Activated CD4-positive, CD25-positive, alpha-beta regulatory T cell (primary cell): ENCODE measurements at regions not wholly inside any gene's neighbourhood (a gene's known extent, or its start where the extent isn't known, plus 50 kb on each side); places are given as distances from the start of the nearest gene placed in this dataset.

Source experiments
- DNase-seq, 4 experiments: peaks; one replicate each; lab custom pipeline; 2025; lab: John Stamatoyannopoulos, UW

DNA sequence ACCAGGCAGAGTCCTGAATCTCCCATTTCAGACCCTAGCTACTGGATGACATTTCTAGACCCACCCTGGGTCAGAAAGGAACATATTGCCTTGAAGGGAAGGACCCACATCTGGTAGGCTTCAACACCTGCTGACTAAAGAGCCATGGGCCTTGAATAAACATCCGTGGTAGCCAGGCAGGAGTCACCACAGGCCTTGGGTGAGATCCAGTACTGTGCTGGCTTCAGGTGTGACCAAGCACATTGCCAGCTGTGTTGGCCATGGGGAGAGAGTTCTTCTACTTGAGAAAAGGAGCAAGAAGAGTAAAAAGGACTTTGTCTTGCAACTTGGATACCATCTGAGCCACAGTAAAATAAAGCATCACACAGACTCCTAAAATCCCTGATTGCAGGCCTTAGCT is 332.6 kb downstream of the SLC16A7 start:
- DNase-seq = no peak

DNA sequence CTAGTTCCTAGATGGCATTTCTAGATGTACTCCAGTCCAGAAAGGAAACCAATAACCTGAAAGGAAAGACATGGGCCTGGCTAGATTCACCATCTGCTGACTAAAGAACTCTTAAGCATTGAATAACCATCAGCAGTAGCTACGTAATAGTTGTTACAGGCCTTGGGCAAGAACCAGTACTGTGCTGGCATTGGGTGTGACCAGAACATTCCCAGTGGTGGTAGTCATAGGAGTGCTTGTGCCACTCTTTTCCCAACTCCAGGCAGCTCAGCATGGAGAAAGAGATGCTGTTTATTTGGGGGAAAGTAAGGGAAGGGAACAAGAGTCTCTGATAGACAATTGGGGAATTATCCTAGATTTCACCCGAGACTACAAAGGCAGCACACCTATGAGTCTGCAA is 333.3 kb downstream of the SLC16A7 start:
- no peak for DNase-seq

DNA sequence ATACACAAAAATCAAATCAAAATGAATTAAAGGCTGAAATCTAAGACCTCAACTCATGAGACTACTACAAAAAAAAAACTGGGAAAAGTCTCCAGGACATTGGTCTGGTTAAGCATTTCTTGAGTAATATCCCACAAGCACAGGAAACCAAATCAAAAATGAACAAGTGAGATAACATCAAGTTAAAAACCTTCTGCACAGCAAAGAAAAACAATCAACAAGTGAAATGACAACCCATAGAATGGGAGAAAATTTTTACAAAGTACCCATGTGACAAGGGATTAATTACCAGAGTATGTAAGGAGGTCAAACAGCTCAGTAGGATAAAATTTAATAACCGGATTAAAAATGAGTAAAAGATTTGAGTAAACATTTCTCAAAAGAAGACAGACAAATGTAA is 338.7 kb downstream of the SLC16A7 start:
- no peak for DNase-seq

DNA sequence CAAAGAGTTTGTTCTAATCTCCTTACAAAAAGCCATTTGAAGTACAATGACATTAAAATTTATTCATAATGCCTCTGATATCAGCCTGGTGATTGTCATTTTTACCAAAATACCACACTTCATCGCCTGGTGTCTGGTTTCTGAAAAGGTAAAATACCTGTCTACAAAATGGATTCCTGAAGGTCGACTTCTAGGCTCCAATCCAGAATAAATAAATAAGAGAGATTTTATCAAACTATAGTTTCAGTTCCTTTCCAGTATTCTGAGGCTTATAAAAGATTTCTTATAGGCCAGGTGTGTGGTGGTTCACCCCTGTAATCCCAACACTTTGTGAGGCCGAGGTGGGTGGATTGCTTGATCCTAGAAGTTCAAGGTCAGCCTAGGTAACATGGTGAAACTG is 340.7 kb downstream of the SLC16A7 start:
- no peak for DNase-seq

DNA sequence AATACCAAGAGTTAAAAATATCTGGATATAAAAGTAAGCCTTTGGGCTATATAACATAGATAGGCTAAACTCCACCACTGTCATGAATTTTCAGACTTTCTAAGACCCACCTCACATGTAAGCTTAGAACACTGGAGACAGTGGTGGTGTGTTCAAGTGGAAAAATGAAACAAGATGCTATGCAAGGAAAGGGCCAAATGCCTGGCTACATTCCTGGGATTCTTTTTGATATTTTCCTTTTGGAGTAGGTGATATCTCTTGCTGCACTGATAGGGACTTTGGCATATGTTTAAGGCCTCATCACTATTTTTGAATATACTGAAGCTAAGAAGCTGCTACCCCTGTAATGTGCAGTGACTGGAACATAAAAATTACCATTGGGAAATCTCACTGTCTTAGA is 341.3 kb downstream of the SLC16A7 start:
- no peak for DNase-seq

DNA sequence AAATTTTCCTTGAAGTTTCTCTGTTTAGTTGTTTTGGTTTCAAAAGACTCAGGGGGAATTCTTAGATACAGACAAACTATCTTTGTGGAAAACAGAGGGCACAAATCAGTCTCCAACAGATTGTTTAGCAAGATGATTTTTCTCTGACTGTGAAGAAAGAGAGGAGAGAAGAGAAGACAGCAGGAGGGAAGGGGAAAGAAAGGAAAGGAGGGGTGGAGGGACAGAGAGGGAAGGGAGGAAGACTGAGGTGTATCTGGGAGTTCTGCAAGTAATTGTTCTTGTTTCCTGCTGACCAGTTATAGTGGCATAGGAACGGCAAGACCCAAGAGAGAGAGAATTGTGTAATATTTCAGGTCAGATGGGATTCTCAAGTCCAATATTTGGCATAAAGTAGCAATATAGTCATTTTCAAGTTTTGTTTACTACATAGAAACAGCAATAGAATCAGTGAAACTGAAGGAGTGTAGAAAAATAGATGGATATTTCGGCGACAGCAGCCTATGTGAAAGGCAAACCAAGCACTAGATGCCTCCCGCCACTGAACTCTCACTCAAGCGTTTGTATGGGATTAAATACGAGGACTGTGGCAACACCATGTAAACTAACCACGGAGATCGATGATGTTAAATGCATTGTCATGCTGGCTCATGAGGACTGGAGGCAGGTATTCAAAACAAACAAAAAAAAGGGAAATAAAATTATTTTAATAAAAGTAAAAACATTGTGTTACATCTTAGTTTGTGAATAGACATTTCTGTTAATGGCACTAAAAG is 342.5 kb downstream of the SLC16A7 start:
- DNase-seq = no peak

DNA sequence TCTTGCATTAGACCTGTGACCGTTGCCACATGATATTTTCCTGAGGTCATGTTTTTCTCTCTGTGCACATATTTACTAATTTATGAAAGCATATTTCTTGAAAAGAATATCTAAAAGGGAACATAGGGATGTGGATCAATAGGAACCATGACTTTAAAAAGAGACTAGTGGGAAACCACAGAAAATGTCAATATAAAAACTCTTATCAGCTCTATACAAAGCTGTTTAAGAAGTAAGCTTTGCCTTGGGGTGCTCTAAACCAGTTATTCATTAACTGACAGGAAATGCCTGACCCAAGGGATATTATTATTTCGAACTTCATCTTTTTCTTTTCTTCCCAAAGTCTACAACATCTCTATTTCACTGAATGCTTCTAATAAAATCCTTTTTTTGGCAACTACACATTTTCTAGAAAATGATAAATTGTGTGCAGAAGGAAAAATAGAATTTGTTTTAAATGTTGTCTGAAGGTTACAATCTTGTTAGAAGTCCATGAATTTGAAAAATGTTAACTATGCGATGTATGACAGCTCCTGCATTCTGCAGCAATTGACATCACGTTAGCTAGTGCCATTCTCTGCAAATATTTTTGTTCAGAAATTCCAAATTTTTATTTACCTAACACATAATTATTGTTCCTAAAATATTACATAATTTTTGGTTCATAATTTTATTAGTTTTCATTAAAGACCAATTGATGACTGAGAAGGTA is 345.0 kb downstream of the SLC16A7 start:
- no peak for DNase-seq

DNA sequence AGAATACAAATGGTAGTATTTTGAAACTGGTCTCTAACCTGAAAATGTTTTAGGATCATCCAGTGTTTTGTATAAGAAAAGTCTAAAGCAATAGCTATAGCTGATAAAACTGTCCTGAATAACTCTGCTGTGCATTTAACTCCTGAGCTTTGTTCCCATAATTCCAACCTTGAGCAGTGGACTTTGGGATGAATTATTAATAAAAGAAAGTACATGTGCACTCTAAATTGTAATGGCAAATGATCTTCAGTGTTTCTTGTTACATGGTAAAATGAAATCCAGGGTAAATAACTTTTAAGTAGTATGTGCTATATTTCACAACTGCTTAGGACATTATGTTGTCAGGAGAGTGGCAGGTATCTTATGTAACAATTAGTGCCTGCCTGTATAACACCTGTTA is 345.6 kb downstream of the SLC16A7 start:
- no peak for DNase-seq

DNA sequence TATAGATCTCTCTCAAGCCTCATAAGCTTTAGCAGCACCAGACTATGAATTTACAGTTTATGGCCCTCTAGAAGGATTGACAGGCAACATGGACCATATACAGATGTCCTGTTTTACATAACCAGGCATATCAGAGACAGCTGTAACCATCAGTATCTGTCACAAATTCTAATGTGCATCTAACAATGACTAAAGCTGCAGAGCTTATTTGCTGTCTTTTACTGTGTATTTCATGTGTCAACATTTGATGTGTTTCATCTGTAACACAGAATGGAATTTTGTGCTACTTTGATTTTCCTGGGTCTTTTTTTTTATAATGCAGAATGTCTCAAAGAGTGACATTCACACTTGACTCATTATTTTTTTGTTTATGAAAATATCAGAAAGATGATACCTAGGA is 348.3 kb downstream of the SLC16A7 start:
- DNase-seq = no peak

DNA sequence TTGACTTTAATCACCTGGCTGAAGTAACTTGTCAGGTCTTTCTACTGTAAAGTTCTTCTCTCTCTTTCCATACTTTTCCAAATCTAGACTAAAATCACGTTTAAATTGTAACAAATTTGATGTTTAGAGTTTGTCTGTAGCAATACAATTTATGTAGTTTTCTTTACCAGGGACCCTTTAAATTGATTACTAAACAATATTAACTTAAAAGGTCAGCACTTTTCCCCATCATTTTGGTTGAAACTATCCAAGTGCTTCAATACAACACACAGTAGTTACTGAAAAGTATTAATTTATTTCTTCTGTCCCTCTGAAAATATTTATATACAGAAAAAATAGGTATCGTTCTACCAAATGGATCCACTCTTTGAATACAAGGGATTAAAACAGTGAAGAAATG is 350.8 kb downstream of the SLC16A7 start:
- DNase-seq = no peak

DNA sequence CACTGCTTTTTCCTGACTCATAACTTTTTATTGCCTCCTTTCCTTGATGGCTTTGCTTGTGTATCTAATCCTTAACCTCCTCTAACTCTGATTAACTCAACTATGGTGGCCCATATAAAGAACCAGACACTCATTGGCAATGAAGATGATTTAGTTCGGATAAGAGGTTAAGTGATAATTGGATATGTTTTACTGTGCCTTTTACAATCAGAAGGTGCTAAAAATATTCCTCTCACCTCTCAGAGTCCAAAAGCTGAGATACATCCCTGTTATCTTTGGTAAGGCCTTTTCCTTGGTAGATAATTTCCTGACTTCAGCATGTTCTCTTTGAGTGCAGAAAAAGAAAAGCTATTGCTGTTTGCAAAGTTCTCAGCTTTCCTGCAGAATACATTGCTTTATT is 367.7 kb downstream of the SLC16A7 start:
- DNase-seq = no peak

DNA sequence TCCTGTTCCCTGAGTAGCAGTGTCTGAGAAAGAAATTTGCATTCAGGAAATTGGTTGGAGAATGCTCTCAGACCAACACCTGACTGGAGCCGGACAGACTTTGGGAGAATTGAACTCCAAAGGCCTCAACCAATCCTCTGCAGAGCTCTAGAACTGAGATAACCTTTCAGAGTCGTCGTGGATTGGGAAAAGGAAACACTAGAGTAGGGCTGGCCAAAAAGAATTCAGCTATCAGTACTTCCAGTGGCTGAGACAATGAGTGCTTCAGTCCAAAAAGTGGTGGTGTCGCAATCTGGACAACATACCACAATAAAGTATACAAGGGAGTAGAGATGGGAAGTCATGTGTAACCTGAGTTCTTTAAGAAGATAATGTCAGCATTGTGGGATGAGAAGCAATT is 377.1 kb downstream of the SLC16A7 start:
- DNase-seq = no peak

DNA sequence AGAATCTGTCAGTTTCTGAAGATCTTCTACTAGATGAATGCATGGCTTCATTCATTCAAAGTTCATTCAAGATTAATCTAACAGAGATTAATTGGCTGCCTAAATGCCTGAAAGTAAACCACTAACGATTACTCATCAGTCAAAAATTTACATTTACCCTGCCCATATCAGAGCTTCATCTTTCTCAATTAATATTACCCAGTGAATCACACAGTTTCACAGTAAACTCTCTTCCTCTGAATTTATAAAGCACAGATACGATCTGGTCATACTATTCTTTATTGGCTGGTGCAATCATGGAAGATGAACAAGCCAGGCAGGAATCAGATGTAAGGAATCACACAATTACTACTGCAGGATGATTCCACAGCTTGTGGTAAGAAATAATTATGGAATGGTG is 377.7 kb downstream of the SLC16A7 start:
- DNase-seq = no peak

DNA sequence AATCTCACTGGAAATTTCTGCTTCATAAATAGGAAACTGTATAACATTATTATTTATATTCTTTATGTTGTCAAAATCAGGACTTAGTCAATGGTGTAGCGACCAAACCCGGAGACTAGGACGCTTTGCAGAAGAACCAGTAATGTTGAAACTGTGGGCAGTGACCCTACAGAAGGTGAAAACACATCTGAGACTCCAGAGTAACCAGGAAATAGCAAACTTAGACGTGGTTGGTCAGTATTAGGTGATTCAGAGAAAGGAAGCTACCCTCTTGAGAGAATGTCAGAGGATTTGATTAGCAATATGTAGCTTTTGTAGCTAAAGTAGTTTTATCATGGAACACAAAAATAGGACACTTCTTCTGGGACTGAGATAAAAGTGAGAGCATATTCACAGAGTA is 381.9 kb downstream of the SLC16A7 start:
- no peak for DNase-seq

DNA sequence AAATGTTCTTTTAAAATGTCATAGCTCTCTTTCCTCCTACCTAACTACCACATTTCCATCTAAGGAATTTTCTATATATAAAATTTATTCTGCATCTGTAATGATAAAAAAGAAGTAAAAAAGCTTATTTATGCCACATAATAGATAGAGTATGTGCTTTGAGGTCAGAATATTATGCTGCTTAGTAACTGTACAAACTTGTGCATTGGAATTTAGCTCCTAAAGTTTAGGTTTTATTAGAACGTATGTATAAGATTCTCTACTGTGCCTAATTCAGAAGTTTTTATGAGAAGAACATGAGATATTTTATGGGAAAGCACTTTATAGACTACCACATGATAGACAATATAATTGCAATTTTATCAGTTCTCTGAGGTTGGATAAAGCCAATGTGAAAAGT is 384.6 kb downstream of the SLC16A7 start:
- DNase-seq = no peak

DNA sequence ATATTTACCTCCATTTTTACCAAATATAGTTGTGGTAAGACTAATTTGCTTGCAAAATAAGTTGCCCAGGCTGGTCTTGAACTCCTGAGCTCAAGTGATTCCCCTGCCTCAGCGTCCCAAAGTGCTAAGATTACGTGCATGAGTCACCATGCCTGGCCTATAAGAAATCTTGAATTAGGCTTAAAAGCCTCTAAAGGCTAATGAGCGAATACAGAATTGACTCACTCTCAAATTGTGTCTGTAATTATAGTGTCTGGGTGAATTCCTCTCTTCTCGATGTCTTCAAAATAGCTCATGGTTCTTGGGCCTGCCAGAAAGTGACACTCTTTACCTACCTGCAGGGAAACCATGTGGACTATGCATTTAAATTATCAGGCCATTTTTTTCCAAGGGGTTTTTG is 403.5 kb downstream of the SLC16A7 start:
- DNase-seq = no peak

DNA sequence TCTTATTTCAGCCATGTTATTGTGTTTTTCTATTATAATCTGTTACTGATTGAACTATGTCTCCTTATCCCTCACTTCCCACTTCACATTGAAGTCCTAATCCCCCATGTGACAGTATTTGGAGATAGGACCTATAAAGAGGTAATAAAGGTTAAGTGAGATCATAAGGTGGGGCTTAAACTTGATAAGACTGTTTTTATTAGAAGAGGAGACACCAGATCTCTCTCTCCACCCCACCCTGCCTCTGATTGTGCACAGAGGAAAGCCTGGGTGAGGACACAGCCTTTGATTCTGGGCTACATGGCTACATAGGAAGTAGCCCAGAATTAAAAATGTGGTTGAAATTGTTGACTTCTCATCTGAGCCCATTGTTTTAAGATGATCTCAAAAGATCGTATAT is 414.7 kb downstream of the SLC16A7 start:
- no peak for DNase-seq

DNA sequence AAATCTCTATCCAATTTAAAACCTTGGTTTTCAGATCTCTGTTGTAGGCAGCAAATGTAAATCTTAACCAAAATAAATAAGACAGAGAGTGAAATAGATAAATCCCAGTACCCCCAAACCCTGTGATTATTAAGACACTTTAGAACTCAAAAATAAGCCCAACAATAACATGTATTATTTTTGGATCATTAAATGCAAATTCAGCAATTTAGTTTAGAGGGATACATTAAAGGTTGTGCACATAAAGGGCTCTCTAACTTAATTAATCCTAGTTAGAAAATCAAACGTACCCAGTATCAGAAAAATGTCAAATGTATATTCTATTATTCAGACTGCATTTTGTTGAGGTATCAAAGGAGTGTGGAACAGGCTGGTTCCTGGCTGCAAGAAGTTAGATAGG is 416.8 kb downstream of the SLC16A7 start:
- no peak for DNase-seq

DNA sequence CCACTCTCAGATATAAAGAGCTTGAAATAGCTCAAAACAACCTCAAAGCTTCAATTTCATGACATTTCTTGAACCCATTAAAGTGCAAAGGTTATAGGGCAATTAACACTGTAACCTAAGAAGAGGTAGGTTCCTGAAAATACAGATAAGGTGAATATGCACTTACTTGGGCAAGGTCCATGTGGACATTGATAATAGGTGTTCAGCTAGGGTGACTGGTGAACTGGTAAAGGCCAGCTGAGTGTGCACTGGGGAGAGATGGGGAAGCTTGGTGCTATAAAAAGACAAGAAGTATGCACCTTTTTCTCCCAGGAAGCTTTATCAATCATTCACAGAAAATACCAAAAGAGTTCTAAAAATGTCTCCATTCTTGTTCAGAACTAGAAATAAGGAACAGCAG is 418.6 kb downstream of the SLC16A7 start:
- DNase-seq = no peak

DNA sequence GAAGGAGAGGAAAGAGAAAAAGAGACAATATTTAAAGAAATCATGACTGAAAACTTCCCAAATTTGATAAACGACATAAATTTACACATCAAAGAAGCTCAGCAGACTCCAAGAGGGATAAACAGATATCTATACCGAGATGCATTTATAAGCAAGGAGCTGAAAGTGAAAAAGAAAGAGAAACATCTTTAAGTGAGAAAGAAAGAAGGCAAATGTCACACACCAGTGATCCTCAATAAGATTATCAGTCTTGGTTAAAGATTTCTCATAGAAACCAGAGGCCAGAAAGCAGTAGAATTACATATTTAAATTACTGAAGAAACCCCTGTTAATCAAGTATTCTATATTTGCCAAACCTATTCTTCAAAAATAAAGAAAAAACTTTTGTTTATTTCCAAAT is 424.2 kb downstream of the SLC16A7 start:
- no peak for DNase-seq

DNA sequence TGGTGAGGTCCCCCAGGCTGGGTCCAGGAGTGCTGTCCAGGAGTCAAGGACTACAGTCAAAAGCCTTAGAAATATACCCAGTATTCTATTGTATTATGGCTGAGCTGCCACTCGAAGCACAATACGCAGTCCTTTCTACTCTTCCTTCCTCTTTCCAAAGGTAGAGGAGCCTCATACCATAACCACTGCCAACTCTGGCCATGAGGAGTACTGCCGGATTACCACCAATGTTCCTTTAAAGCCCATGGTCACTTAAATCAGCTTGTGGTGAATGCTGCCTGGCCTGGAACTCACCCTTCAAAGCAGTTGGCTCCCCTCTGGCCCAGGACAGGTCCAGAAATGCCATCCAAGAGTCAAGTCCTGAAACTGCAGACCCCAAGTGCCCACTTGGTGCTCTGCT is 425.4 kb downstream of the SLC16A7 start:
- DNase-seq = no peak

DNA sequence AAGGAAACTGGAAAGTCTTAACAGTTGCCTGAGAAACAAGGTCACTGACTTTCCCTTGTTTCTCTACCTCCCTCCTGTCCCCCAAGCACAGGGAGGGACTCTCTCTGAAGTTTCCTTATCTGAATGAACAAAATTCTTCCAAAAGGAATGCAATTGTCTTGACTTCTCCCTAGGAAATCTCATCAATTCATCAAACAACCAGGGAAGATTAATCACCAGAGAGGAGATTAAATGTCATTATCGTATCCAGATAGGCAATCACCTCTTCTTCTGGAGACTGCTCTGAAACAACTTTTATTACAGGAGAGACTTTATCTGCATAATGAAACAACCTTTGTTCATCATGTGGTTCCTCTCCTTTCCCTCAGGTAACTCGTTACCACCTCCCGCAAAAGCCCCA is 431.4 kb downstream of the SLC16A7 start:
- DNase-seq = no peak

DNA sequence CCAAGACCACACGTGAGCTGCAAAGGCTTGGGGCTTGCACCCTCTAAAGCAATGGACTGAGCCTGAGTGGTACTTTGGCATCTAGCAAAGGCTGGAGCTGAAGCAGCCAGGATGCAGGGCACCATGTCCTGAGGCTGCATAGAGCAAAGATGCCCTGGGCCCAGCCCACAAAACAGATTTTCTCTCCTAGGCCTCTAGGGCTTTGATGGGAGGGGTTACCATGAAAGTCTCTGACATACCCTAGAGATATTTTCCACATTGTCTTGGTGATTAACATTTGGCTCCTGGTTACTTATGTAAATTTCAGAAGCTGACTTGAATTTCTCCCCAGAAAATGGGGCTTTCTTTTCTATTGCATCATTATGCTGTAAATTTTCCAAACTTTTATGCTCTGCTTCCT is 438.3 kb downstream of the SLC16A7 start:
- no peak for DNase-seq

DNA sequence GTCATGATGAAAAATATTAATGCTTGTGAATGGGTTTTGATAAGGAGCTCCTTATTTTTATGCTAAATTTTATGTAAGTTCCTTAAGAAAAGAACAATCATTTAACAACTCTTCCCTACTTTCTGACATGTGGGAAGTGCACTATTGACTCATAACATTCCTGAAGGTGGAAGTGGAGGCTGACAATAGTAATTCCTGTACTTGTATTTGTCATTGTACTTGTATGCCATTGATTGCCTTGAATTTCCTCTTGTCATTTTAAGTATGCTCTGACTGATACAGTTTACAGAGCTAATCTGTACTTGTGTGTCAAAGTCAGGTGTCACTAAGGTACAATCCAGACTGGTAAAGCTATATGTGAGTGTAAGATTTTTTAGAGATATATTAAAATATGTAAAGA is 440.0 kb downstream of the SLC16A7 start:
- no peak for DNase-seq
